Lung (tissue), 11 donors: ENCODE measurements at regions not wholly inside any gene's neighbourhood (a gene's known extent, or its start where the extent isn't known, plus 50 kb on each side); places are given as distances from the start of the nearest gene placed in this dataset.

Source experiments
- ATAC-seq: fragments of 200-7000 bp; cut with Tn5 transposase; one replicate; pipeline ENCODE4 v1.9.1; 2020; ENCODE audit warnings: moderate number of reproducible peaks; ENCODE audit not compliant: insufficient read depth, low FRiP score
- DNase-seq, 3 donors: peaks; one replicate each; pipeline ENCODE4 v3.0.0-alpha.2; 2013 to 2017
- H3K27ac ChIP-seq, 2 donors: one replicate each; pipeline ENCODE4 v1.5.1; 2013; ENCODE audit warnings: mild to moderate bottlenecking in 2 of 2, moderate library complexity in 2 of 2, control low read depth in 1 of 2, inconsistent platforms in 1 of 2, low read depth in 1 of 2, low read length in 1 of 2
- H3K27me3 ChIP-seq, 3 donors: one replicate each; pipeline ENCODE4 v1.5.1; 2013; ENCODE audit warnings: low read length in 2 of 3; ENCODE audit not compliant: control insufficient read depth in 3 of 3, insufficient read depth in 3 of 3
- H3K36me3 ChIP-seq, 4 donors: one replicate each; pipeline ENCODE4 v1.5.1; 2013; ENCODE audit warnings: low read length in 4 of 4, mild to moderate bottlenecking in 1 of 4, moderate library complexity in 1 of 4; ENCODE audit not compliant: control insufficient read depth in 4 of 4, insufficient read depth in 4 of 4
- H3K4me1 ChIP-seq, 5 donors: one replicate each; pipeline ENCODE4 v1.5.1; 2013; ENCODE audit warnings: low read length in 5 of 5, mild to moderate bottlenecking in 2 of 5, moderate library complexity in 1 of 5; ENCODE audit not compliant: control insufficient read depth in 5 of 5, insufficient read depth in 5 of 5
- H3K4me3 ChIP-seq: one replicate; pipeline ENCODE4 v1.5.1; 2013; ENCODE audit warnings: mild to moderate bottlenecking, control low read depth, moderate library complexity
- H3K9ac ChIP-seq, 2 donors: one replicate each; pipeline ENCODE4 v1.5.1; 2013; ENCODE audit warnings: low read length in 2 of 2, control low read depth in 1 of 2; ENCODE audit not compliant: insufficient read depth in 1 of 2
- H3K9me3 ChIP-seq, 4 donors: one replicate each; pipeline ENCODE4 v1.5.1; 2013; ENCODE audit warnings: low read length in 3 of 4, mild to moderate bottlenecking in 1 of 4, moderate library complexity in 1 of 4; ENCODE audit not compliant: control insufficient read depth in 4 of 4, insufficient read depth in 3 of 4
- CTCF ChIP-seq: IDR thresholded peaks from 2 replicates; pipeline ENCODE4 v1.5.1; 2012; ENCODE audit warnings: mild to moderate bottlenecking; ENCODE audit errors: control extremely low read depth, extremely low read depth
- WGBS, 2 donors: extraction: QIAGEN DNeasy Blood & Tissue Kit; methylation state at CpG; one replicate each; pipeline ENCODE4 v1.1.7; 2013; 5-methylcytosine and 5-hydroxymethylcytosine counted together
- donor health status: control.
- donor health status: control.
- donor health status: Bipolar disorder and iron deficiency.
- donor health status: healthy.
- donor health status: DM: yes; HTN: yes; CAD: no.

DNA sequence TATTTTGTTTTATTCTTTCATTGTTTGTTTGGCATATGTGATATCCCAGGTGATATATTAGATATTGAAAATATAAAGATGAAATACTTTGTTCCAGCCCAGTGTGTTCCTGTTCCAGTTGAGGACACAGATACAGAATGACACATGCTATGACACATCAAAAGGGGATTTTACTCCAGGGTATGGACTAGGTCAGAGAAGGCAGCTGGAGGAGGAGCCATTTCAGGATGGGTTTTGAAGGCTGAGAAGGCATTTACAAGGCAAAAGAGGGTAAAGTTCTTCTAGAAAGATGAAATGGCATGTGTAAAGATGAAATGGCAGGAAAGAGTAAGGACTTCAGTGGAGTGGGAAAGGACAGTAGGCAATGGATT, 163.8 kb downstream of the ZIC1 start:
- no peak overlapping the region for H3K9ac ChIP-seq
- no peak overlapping the region for H3K27ac ChIP-seq
- H3K4me3 ChIP-seq, result no peak overlapping the region
- no peaks in the 10 kb centered on the region for H3K36me3 ChIP-seq
- peaks cover 0 to 2% (median 0%) of the 10 kb centered on the region in 4 donors for H3K9me3 ChIP-seq
- ATAC-seq (no peak), DNase-seq (no peak)
- no peak for TF ChIP-seq CTCF
- H3K4me1 ChIP-seq, result peaks cover 0 to 4% (median 0%) of the 10 kb centered on the region in 5 donors
- H3K27me3 ChIP-seq, result no peaks in the 10 kb centered on the region

DNA sequence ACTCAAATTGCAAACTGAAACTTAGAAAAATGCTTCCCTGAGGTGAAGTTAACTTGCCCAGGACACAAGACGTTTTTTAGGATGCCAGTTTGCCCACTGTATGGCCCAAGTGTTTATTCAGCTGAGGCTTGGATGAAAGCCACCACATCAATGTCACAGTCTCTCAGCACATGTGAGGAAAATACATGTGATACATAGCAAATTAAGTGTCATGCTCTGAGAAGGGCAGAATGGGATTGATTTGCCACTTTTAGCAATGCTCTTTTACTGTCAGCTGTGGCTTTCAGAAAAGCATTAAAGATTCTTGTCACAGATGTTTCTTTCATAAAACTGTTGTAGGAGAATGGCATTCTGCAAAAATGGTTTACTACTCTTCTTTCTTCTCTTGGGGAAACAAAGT, 165.5 kb downstream of the ZIC1 start:
- Histone ChIP-seq H3K9ac (peak overlapping the region in 1 of 2 donors; percentile 52), H3K27ac (no peak overlapping the region), H3K9me3 (peaks cover 0 to 2% (median 0%) of the 10 kb centered on the region in 4 donors), H3K4me1 (peaks cover 0 to 4% (median 0%) of the 10 kb centered on the region in 5 donors), H3K36me3 (no peaks in the 10 kb centered on the region), H3K4me3 (no peak overlapping the region), H3K27me3 (no peaks in the 10 kb centered on the region)
- DNase-seq (no peak), ATAC-seq (no peak)
- TF ChIP-seq CTCF, result no peak
- 11 to 18% methylated on average over 1 of the region's 1 CpG for WGBS, 2 donors

- Histone ChIP-seq H3K36me3 (no peaks in the 10 kb centered on the region), H3K27ac (no peak overlapping the region), H3K9ac (no peak overlapping the region), H3K27me3 (no peaks in the 10 kb centered on the region), H3K4me1 (peaks cover 0 to 4% (median 0%) of the 10 kb centered on the region in 5 donors), H3K9me3 (peaks cover 0 to 2% (median 0%) of the 10 kb centered on the region in 4 donors), H3K4me3 (no peak overlapping the region)
- ATAC-seq (no peak), DNase-seq (no peak)
- 76 to 88% methylated on average over 2 of the region's 2 CpGs for WGBS, 2 donors
- no peak for TF ChIP-seq CTCF
These were observed 166.2 kb downstream of the ZIC1 start for GRCh38 chr3:147575391-147575790.

DNA sequence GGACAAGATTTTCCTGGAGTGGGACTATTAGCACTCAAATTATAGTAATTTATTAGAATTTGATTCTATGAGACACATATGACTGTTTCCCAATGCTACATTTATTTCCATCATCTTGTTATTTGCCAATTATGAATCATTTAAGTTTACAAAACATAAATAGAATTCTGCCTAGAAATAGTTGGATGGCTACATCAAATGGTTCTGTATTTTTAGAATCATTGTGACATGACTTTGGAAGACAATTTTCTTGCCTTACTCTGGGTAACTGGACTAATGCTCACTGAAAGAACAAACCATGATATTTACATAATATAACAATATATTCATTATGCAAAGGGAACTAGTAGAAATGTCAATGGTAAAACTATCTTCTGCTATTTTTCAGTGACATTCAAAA, 173.5 kb downstream of the ZIC1 start:
- H3K27ac ChIP-seq, result no peak overlapping the region
- no peaks in the 10 kb centered on the region for H3K36me3 ChIP-seq
- no peaks in the 10 kb centered on the region for H3K9me3 ChIP-seq
- ATAC-seq, result no peak
- TF ChIP-seq CTCF, result no peak
- H3K9ac ChIP-seq, result no peak overlapping the region
- no peaks in the 10 kb centered on the region for H3K4me1 ChIP-seq
- no peak for DNase-seq
- H3K27me3 ChIP-seq, result no peaks in the 10 kb centered on the region
- H3K4me3 ChIP-seq, result no peak overlapping the region
